ENCODE measurements at regions not wholly inside any gene's neighbourhood (a gene's known extent, or its start where the extent isn't known, plus 50 kb on each side); places are given as distances from the start of the nearest gene placed in this dataset.

DNA sequence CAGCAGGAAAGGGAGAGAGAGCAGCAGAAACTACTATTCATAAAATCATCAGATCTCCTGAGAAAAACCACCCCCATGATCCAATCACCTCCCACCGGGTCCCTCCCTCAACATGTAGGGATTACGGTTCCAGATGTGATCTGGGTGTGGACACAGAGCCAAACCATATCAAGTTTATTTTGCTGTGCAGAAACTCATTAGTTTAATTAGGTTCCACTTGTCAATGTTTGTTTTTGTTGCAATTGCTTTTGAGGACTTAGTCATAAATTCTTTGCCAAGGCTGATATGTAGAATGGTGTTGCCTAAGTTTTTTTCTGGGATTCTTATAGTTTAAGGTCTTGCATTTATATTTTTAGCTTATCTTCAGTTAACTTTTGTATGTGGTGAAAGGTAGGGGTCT lies 422.0 kb upstream of the HS3ST5 start:
- no peak overlapping the region for H3K4me3 ChIP-seq (ENCODE audit: insufficient read depth, low read depth, low read length, poor library complexity, severe bottlenecking)
- H3K9me3 ChIP-seq (ENCODE audit: control insufficient read depth, low read length), result no peaks in the 10 kb centered on the region
- H3K4me1 ChIP-seq (ENCODE audit: control insufficient read depth, insufficient read depth, low read length, poor library complexity, severe bottlenecking), result no peaks in the 10 kb centered on the region
- no peak for DNase-seq
- no peaks in the 10 kb centered on the region for H3K27me3 ChIP-seq (replicated peaks; ENCODE audit: control insufficient read depth, insufficient read depth, low read length, poor library complexity, severe bottlenecking)
- no peaks in the 10 kb centered on the region for H3K36me3 ChIP-seq (ENCODE audit: control insufficient read depth, insufficient read depth, low read length)
- H3K27ac ChIP-seq (ENCODE audit: insufficient read depth, low read length, poor library complexity, severe bottlenecking), result no peak overlapping the region

DNA sequence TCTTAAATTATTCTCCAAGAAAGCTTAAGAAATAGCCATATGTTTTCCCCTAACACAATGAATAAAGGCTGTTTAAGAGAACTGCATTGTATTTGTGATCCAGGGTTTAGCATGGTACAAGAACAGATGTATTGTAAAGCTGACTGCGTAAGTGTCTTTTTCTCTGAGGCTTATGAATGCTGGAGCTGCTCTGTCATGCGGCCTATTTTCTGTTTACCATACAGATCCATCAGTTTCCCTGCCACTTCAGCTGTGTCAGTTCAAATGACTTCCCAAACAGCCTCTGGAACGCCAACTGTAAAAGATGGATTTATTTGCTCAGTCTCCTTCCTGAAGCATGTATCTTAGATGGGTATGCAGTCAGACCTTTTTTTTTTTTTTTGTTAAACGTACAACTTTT lies 419.3 kb upstream of the HS3ST5 start:
- Histone ChIP-seq H3K27ac (ENCODE audit: insufficient read depth, low read length, poor library complexity, severe bottlenecking) (no peak overlapping the region), H3K27me3 (replicated peaks; ENCODE audit: control insufficient read depth, insufficient read depth, low read length, poor library complexity, severe bottlenecking) (no peaks in the 10 kb centered on the region), H3K9me3 (ENCODE audit: control insufficient read depth, low read length) (no peaks in the 10 kb centered on the region), H3K4me3 (ENCODE audit: insufficient read depth, low read depth, low read length, poor library complexity, severe bottlenecking) (no peak overlapping the region), H3K36me3 (ENCODE audit: control insufficient read depth, insufficient read depth, low read length) (no peaks in the 10 kb centered on the region), H3K4me1 (ENCODE audit: control insufficient read depth, insufficient read depth, low read length, poor library complexity, severe bottlenecking) (no peaks in the 10 kb centered on the region)
- DNase-seq, result no peak

DNA sequence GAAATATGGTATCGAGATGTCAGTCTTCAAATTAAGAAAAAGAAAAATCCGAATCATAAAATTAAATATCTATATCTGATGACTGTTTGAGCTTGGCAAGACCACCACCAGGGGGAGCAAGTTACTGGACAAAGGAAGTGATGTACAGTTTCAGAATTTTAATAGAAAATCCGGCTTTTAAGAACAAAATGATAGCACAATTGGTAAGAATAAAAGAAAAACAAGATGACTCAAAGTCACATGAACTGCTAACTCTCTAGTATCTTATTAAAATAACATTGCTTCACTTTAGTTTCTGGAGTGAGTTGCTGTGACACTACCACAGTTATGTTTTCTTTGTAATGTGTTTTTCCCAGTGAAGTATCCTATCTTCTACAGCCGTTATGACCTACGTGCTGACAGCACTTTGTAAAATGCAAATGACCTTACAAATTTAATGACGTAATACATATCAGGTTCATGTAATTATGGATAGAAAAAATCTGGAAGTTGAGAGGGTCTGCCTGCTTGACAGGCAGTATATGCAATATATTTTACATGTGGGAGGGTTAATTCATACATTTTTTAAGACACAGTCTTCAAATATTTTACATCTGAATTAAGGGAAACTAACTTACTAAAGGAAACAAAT lies 405.3 kb upstream of the HS3ST5 start:
- Histone ChIP-seq H3K4me3 (ENCODE audit: insufficient read depth, low read depth, low read length, poor library complexity, severe bottlenecking) (no peak overlapping the region), H3K27me3 (replicated peaks; ENCODE audit: control insufficient read depth, insufficient read depth, low read length, poor library complexity, severe bottlenecking) (no peaks in the 10 kb centered on the region), H3K27ac (ENCODE audit: insufficient read depth, low read length, poor library complexity, severe bottlenecking) (no peak overlapping the region), H3K4me1 (ENCODE audit: control insufficient read depth, insufficient read depth, low read length, poor library complexity, severe bottlenecking) (no peaks in the 10 kb centered on the region), H3K9me3 (ENCODE audit: control insufficient read depth, low read length) (no peaks in the 10 kb centered on the region), H3K36me3 (ENCODE audit: control insufficient read depth, insufficient read depth, low read length) (no peaks in the 10 kb centered on the region)
- no peak for DNase-seq

DNA sequence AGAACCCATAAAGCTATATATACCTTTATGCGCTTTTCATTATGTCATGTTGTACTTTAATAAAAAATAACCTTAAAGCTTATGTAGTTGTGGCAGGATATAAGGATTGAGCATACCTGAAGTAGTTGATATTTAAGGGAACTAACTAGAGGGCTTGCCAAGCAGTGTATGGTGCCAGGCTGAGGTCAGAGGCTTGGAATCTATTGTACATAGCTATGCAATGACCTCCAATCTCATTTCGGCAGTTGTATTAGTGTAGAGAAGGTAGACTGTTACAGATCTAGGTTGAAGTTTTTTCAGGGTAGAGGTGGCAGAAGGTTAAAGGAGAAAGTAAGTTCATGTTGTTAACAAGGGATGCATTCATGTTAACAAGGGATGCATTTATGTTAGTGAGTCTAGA lies 397.7 kb upstream of the HS3ST5 start:
- Histone ChIP-seq H3K27ac (ENCODE audit: insufficient read depth, low read length, poor library complexity, severe bottlenecking) (no peak overlapping the region), H3K9me3 (ENCODE audit: control insufficient read depth, low read length) (no peaks in the 10 kb centered on the region), H3K4me1 (ENCODE audit: control insufficient read depth, insufficient read depth, low read length, poor library complexity, severe bottlenecking) (no peaks in the 10 kb centered on the region), H3K27me3 (replicated peaks; ENCODE audit: control insufficient read depth, insufficient read depth, low read length, poor library complexity, severe bottlenecking) (no peaks in the 10 kb centered on the region), H3K36me3 (ENCODE audit: control insufficient read depth, insufficient read depth, low read length) (no peaks in the 10 kb centered on the region), H3K4me3 (ENCODE audit: insufficient read depth, low read depth, low read length, poor library complexity, severe bottlenecking) (no peak overlapping the region)
- DNase-seq, result no peak

DNA sequence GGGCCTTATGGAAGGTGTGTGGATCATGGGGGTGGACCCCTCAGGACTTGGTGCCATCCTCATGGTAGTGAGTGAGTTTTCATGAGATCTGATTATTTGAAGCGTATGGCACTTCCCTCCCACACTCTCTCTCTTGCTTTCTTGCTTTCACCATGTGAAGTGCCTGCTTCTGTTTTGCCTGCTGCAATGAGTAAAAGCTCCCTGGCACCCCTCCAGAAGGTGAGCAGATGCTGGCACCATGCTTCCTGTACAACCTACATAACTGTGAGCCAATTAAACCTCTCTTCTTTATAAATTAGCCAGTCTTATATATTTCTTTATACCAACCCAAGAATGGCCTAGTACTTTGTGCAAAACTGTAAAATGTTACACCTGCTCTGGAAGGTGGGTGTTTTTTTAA lies 396.8 kb upstream of the HS3ST5 start:
- Histone ChIP-seq H3K36me3 (ENCODE audit: control insufficient read depth, insufficient read depth, low read length) (no peaks in the 10 kb centered on the region), H3K27ac (ENCODE audit: insufficient read depth, low read length, poor library complexity, severe bottlenecking) (no peak overlapping the region), H3K9me3 (ENCODE audit: control insufficient read depth, low read length) (no peaks in the 10 kb centered on the region), H3K27me3 (replicated peaks; ENCODE audit: control insufficient read depth, insufficient read depth, low read length, poor library complexity, severe bottlenecking) (no peaks in the 10 kb centered on the region), H3K4me1 (ENCODE audit: control insufficient read depth, insufficient read depth, low read length, poor library complexity, severe bottlenecking) (no peaks in the 10 kb centered on the region), H3K4me3 (ENCODE audit: insufficient read depth, low read depth, low read length, poor library complexity, severe bottlenecking) (no peak overlapping the region)
- DNase-seq, result no peak

DNA sequence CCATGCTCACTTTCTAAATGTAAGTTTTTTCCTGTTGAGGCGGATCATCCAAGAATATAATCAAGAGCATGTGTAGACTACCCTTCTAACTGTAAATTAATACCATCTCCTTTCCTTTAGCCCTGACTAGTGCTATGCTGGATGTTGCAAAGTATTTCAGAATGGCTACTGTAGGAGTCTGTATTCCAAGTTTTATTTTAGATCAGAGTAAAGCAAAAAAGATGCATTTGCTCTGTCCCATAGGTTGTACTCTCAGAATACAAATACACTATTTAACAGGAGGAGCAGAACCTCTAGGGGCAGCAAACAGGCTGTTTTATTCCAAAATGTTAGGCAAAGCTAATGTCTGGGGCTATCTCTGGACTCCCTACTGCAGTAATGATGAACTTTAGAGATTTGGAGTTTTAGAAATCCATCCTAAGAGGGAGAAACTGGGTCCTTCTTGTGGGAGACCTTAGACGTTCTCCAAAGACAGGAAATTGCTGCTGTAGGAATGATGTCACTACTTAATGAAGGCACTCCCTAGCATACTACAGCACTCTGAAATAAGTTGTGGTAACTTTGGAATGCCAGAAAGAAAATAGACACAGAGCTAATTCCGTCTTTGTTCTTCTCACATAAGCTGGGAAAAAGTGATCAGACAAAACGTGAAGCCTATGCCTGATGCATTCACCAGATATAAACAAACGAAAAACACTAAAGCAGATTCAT lies 392.4 kb upstream of the HS3ST5 start:
- Histone ChIP-seq H3K4me1 (ENCODE audit: control insufficient read depth, insufficient read depth, low read length, poor library complexity, severe bottlenecking) (no peaks in the 10 kb centered on the region), H3K27me3 (replicated peaks; ENCODE audit: control insufficient read depth, insufficient read depth, low read length, poor library complexity, severe bottlenecking) (no peaks in the 10 kb centered on the region), H3K9me3 (ENCODE audit: control insufficient read depth, low read length) (no peaks in the 10 kb centered on the region), H3K36me3 (ENCODE audit: control insufficient read depth, insufficient read depth, low read length) (no peaks in the 10 kb centered on the region), H3K27ac (ENCODE audit: insufficient read depth, low read length, poor library complexity, severe bottlenecking) (no peak overlapping the region), H3K4me3 (ENCODE audit: insufficient read depth, low read depth, low read length, poor library complexity, severe bottlenecking) (no peak overlapping the region)
- no peak for DNase-seq

DNA sequence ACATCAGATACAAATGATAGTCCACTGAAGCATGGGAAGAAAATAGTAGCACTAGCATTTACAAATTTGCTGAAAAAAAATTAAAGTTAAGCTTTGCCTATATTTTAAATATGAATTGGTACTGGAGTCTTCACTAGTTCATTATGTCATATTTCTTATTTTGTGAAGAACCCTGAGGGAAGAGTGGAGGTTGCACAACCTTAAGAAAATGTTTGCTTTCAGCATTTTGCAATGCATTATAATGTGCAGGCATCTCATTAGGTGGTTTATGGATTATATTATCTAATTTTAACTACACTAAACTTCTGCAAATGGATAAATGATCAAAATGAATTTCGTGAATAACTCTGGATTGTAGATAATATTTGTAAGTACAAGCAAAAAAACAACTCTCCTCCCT lies 390.8 kb upstream of the HS3ST5 start:
- H3K27me3 ChIP-seq (replicated peaks; ENCODE audit: control insufficient read depth, insufficient read depth, low read length, poor library complexity, severe bottlenecking), result no peaks in the 10 kb centered on the region
- no peak for DNase-seq
- no peaks in the 10 kb centered on the region for H3K4me1 ChIP-seq (ENCODE audit: control insufficient read depth, insufficient read depth, low read length, poor library complexity, severe bottlenecking)
- H3K4me3 ChIP-seq (ENCODE audit: insufficient read depth, low read depth, low read length, poor library complexity, severe bottlenecking), result no peak overlapping the region
- no peaks in the 10 kb centered on the region for H3K9me3 ChIP-seq (ENCODE audit: control insufficient read depth, low read length)
- no peak overlapping the region for H3K27ac ChIP-seq (ENCODE audit: insufficient read depth, low read length, poor library complexity, severe bottlenecking)
- H3K36me3 ChIP-seq (ENCODE audit: control insufficient read depth, insufficient read depth, low read length), result no peaks in the 10 kb centered on the region

DNA sequence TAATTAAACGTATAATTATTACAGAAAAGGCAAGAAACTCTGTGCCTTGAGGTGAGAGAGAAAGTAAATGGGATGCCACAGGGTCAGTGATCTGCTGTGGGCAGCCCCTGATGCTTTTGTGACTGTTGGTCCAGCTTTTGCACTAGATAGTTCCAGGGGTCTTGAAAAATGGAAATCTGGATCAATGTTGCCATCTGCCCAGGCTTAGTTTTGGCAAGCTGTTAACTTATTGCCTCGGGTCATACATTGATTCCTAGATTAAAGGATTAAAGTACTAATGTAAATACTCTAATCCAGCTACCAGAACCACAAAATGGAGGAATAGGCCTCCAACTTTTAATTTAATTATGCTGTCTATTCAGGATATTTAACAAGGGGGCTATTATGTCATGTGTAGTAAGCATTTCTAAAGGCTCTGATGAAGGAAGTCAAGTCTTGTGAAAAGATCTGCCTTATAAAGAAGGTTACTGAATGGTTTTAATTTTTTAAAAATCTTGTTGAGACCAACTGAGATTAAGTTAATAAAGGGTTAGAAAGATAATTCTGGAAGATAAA lies 376.0 kb upstream of the HS3ST5 start:
- no peaks in the 10 kb centered on the region for H3K9me3 ChIP-seq (ENCODE audit: control insufficient read depth, low read length)
- no peak overlapping the region for H3K27ac ChIP-seq (ENCODE audit: insufficient read depth, low read length, poor library complexity, severe bottlenecking)
- no peak for DNase-seq
- H3K4me3 ChIP-seq (ENCODE audit: insufficient read depth, low read depth, low read length, poor library complexity, severe bottlenecking), result no peak overlapping the region
- H3K27me3 ChIP-seq (replicated peaks; ENCODE audit: control insufficient read depth, insufficient read depth, low read length, poor library complexity, severe bottlenecking), result no peaks in the 10 kb centered on the region
- H3K36me3 ChIP-seq (ENCODE audit: control insufficient read depth, insufficient read depth, low read length), result no peaks in the 10 kb centered on the region
- no peaks in the 10 kb centered on the region for H3K4me1 ChIP-seq (ENCODE audit: control insufficient read depth, insufficient read depth, low read length, poor library complexity, severe bottlenecking)

DNA sequence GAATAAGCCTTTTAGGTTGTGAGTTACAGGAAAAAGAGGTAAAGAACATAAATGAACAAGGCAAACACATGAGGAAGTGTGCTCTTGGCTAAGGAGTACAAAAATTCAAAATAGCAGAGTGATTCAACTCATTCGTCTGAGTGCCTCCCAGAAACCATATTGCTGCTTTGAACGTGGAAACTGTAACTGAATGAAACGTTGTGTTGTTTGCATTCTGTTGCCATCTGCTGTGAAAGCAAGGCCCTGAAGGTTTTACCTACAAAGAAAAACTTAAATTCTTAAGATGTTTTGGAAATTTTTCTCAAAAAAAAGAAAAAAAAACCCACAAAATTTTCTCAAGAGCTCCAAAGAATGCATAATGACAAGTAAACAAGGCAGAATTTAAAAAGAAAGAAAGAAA lies 375.4 kb upstream of the HS3ST5 start:
- no peak for DNase-seq
- no peak overlapping the region for H3K4me3 ChIP-seq (ENCODE audit: insufficient read depth, low read depth, low read length, poor library complexity, severe bottlenecking)
- no peaks in the 10 kb centered on the region for H3K36me3 ChIP-seq (ENCODE audit: control insufficient read depth, insufficient read depth, low read length)
- H3K9me3 ChIP-seq (ENCODE audit: control insufficient read depth, low read length), result no peaks in the 10 kb centered on the region
- H3K27ac ChIP-seq (ENCODE audit: insufficient read depth, low read length, poor library complexity, severe bottlenecking), result no peak overlapping the region
- H3K4me1 ChIP-seq (ENCODE audit: control insufficient read depth, insufficient read depth, low read length, poor library complexity, severe bottlenecking), result no peaks in the 10 kb centered on the region
- H3K27me3 ChIP-seq (replicated peaks; ENCODE audit: control insufficient read depth, insufficient read depth, low read length, poor library complexity, severe bottlenecking), result no peaks in the 10 kb centered on the region

DNA sequence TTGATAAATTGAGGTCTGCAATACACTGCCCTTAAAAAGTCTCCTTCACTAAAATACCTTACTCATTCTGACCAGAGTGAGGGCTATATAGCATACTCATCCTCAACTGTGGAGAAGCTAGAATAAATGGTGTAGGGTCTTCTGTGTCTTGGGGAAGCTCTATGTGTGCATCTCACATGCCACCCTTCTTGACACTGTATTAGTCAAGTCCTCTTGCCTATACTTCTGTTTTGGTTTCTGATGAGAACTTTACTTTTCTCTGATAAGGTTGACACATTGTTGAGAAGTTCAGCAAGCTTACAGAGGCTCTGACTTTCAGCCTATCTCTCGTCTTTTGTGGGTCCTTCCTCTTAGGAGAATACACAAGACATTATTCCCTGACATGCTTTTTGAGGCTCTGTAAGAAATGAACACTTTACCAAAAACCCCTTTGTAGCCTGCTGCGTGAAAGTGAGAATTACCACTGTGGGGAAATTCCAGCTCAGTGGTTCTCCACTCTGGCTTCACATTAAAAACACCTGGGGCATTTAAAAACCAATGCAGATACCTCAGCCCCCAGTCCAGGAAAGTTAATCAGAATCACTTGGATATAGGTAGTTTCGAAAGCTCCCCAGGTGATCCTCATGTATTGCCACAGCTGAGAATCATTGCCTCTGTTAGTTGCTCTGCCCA lies 372.1 kb upstream of the HS3ST5 start:
- Histone ChIP-seq H3K27ac (ENCODE audit: insufficient read depth, low read length, poor library complexity, severe bottlenecking) (no peak overlapping the region), H3K4me1 (ENCODE audit: control insufficient read depth, insufficient read depth, low read length, poor library complexity, severe bottlenecking) (no peaks in the 10 kb centered on the region), H3K36me3 (ENCODE audit: control insufficient read depth, insufficient read depth, low read length) (no peaks in the 10 kb centered on the region), H3K4me3 (ENCODE audit: insufficient read depth, low read depth, low read length, poor library complexity, severe bottlenecking) (no peak overlapping the region), H3K9me3 (ENCODE audit: control insufficient read depth, low read length) (no peaks in the 10 kb centered on the region), H3K27me3 (replicated peaks; ENCODE audit: control insufficient read depth, insufficient read depth, low read length, poor library complexity, severe bottlenecking) (no peaks in the 10 kb centered on the region)
- DNase-seq, result no peak
